GM10266 (cell line): ENCODE measurements at regions not wholly inside any gene's neighbourhood (a gene's known extent, or its start where the extent isn't known, plus 50 kb on each side); places are given as distances from the start of the nearest gene placed in this dataset.

Experiments used
- DNase-seq: peaks from one replicate; pipeline ENCODE4 v3.0.0; 2012; ENCODE audit errors: extremely low spot score
- CTCF ChIP-seq: IDR thresholded peaks from 2 replicates; pipeline ENCODE4 v1.5.1; 2012; ENCODE audit warnings: mild to moderate bottlenecking, low read depth; ENCODE audit not compliant: control insufficient read depth, insufficient read depth; ENCODE audit errors: missing control alignments

GRCh38 chr1:37325509-37326437 lies 148.6 kb upstream of the ZC3H12A start:
- no peak for DNase-seq
- TF ChIP-seq CTCF, result no peak

- no peak for TF ChIP-seq CTCF
- no peak for DNase-seq
Measured at GRCh38 chr1:37332126-37332525, 142.3 kb upstream of the ZC3H12A start.

- DNase-seq, result no peak
- TF ChIP-seq CTCF, result no peak
Measured at GRCh38 chr1:37338658-37339057, 135.7 kb upstream of the ZC3H12A start.

- no peak for DNase-seq
- TF ChIP-seq CTCF, result no peak
Measured at GRCh38 chr1:37342736-37343135, 131.6 kb upstream of the ZC3H12A start.

- TF ChIP-seq CTCF, result no peak
- DNase-seq, result no peak
Measured at GRCh38 chr1:37347104-37347649, 127.2 kb upstream of the ZC3H12A start.

GRCh38 chr1:37353871-37354270 lies 120.5 kb upstream of the ZC3H12A start:
- no peak for DNase-seq
- no peak for TF ChIP-seq CTCF
